HG03469 (cell line): ENCODE measurements at regions not wholly inside any gene's neighbourhood (a gene's known extent, or its start where the extent isn't known, plus 50 kb on each side); places are given as distances from the start of the nearest gene placed in this dataset.
"Not testable (repeated sequence)": the region's sequence is repeated elsewhere in the genome, so short reads cannot be mapped to it uniquely, and the experiment has no call there.

Experiments used
- ATAC-seq: cut with Tn5 transposase; IDR thresholded peaks from one replicate; pipeline ENCODE4 v1.9.1; 2021; ENCODE audit warnings: mild to moderate bottlenecking, moderate library complexity, moderate number of reproducible peaks; ENCODE audit not compliant: unreplicated experiment

GRCh38 chr6:98014442-98015201 is 731.6 kb upstream of the MMS22L start:
- no peak for ATAC-seq

- no peak for ATAC-seq
Measured at GRCh38 chr6:98016565-98016964, 733.5 kb upstream of the MMS22L start.

- no peak for ATAC-seq
Measured at GRCh38 chr6:98020222-98020621, 737.2 kb upstream of the MMS22L start.

GRCh38 chr6:98024359-98024758 is 741.3 kb upstream of the MMS22L start:
- ATAC-seq: no peak

GRCh38 chr6:98027898-98028297 is 744.9 kb upstream of the MMS22L start:
- no peak for ATAC-seq

- no peak for ATAC-seq
Measured at GRCh38 chr6:98033617-98034016, 750.6 kb upstream of the MMS22L start.

- no peak for ATAC-seq
Measured at GRCh38 chr6:98036344-98036923, 753.4 kb upstream of the MMS22L start.

GRCh38 chr6:98037571-98037970 is 754.6 kb upstream of the MMS22L start:
- ATAC-seq: no peak

- ATAC-seq: no peak
Measured at GRCh38 chr6:98039443-98039842, 756.4 kb upstream of the MMS22L start.

- ATAC-seq: no peak
Measured at GRCh38 chr6:98039904-98040607, 757.0 kb upstream of the MMS22L start.

- ATAC-seq: no peak
Measured at GRCh38 chr6:98041056-98041455, 758.0 kb upstream of the MMS22L start.

- ATAC-seq: no peak
Measured at GRCh38 chr6:98041921-98042320, 758.9 kb upstream of the MMS22L start.

- ATAC-seq: no peak
Measured at GRCh38 chr6:98044151-98044561, 761.1 kb upstream of the MMS22L start.

GRCh38 chr6:98044791-98045470 is 761.9 kb upstream of the MMS22L start:
- no peak for ATAC-seq

- ATAC-seq: no peak
Measured at GRCh38 chr6:98047164-98047563, 764.1 kb upstream of the MMS22L start.

GRCh38 chr6:98047871-98048270 is 764.9 kb upstream of the MMS22L start:
- ATAC-seq: no peak

- peak; percentile 63 for ATAC-seq
Measured at GRCh38 chr6:98054453-98054852, 771.4 kb upstream of the MMS22L start.

GRCh38 chr6:98056955-98057354 is 773.9 kb upstream of the MMS22L start:
- ATAC-seq: no peak

GRCh38 chr6:98067375-98067774 is 767.0 kb upstream of the POU3F2 start:
- no peak for ATAC-seq

GRCh38 chr6:98088537-98088936 is 745.8 kb upstream of the POU3F2 start:
- not testable (repeated sequence) for ATAC-seq

GRCh38 chr6:98092331-98092730 is 742.0 kb upstream of the POU3F2 start:
- ATAC-seq: no peak
